DMS153 treated with DMSO at 0.1 percent for 48 hours (cell line): ENCODE measurements at regions not wholly inside any gene's neighbourhood (a gene's known extent, or its start where the extent isn't known, plus 50 kb on each side); places are given as distances from the start of the nearest gene placed in this dataset.
"Not testable (repeated sequence)": the region's sequence is repeated elsewhere in the genome, so short reads cannot be mapped to it uniquely, and the experiment has no call there.

Source experiments
- DNase-seq: peaks from one replicate; lab custom pipeline; 2025; ENCODE audit not compliant: unreplicated experiment; lab: John Stamatoyannopoulos, UW

GRCh38 chr7:66571568-66571967, 57.1 kb upstream of the KCTD7 start:
- DNase-seq: no peak

- DNase-seq: not testable (repeated sequence)
These were observed 54.7 kb upstream of the KCTD7 start for GRCh38 chr7:66573782-66574495.

DNA sequence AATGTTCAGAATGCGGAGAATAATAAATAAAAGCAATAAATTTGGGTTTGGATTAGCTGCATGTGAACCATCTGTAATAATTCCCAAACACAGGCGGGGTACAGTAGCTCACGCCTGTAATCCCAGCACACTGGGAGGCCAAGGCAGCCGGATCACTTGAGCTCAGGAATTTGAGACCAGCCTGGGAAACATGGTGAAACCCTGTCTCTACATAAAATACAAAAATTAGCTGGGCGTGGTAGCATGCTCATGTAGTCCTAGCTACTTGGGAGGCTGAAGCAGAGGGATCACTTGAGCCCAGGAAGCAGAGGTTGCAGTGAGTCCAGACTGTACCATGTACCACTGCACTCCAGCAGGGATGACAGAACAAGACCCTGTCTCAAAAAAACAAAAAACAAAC, 53.9 kb upstream of the KCTD7 start:
- DNase-seq: not testable (repeated sequence)

- no peak for DNase-seq
These were observed 53.3 kb upstream of the KCTD7 start for GRCh38 chr7:66575398-66575797.

- DNase-seq: no peak
These were observed 52.0 kb upstream of the KCTD7 start for GRCh38 chr7:66576646-66577045.
